Activated CD4-positive, alpha-beta memory T cell treated with anti-CD3 and anti-CD28 coated beads, Interleukin-2, amount 10 ng/mL, durations not matched to agents 7 days and 5 days (primary cell): ENCODE measurements at regions not wholly inside any gene's neighbourhood (a gene's known extent, or its start where the extent isn't known, plus 50 kb on each side); places are given as distances from the start of the nearest gene placed in this dataset.

Experiments used
- CTCF ChIA-PET: fragments of 350-600 bp; sonication (Branson Sonifier 250); formaldehyde crosslinking; loops from one replicate; lab custom pipeline; 2021; ENCODE audit warnings: antibody characterized with exemption, inconsistent platforms; lab: Charles Lee
- POLR2A ChIA-PET: fragments of 350-600 bp; sonication (Branson Sonifier 250); formaldehyde crosslinking; loops from one replicate; lab custom pipeline; 2021; ENCODE audit warnings: antibody characterized with exemption; lab: Charles Lee
- DNase-seq: peaks from one replicate; pipeline ENCODE4 v3.0.0-alpha.2; 2020
- H3K27ac Mint-ChIP-seq: one replicate; pipeline ENCODE4 v1.8.0; 2021; ENCODE audit warnings: mild to moderate bottlenecking, mixed read lengths
- H3K27me3 Mint-ChIP-seq: one replicate; pipeline ENCODE4 v1.8.0; 2021; ENCODE audit warnings: mixed read lengths
- H3K36me3 Mint-ChIP-seq: one replicate; pipeline ENCODE4 v1.8.0; 2021; ENCODE audit warnings: low read depth, mixed read lengths
- H3K4me1 Mint-ChIP-seq: one replicate; pipeline ENCODE4 v1.8.0; 2021; ENCODE audit warnings: mixed read lengths
- H3K4me3 Mint-ChIP-seq: one replicate; pipeline ENCODE4 v1.8.0; 2021; ENCODE audit warnings: mild to moderate bottlenecking, mixed read lengths
- H3K9me3 Mint-ChIP-seq: one replicate; pipeline ENCODE4 v1.8.0; 2021; ENCODE audit warnings: mixed read lengths

DNA sequence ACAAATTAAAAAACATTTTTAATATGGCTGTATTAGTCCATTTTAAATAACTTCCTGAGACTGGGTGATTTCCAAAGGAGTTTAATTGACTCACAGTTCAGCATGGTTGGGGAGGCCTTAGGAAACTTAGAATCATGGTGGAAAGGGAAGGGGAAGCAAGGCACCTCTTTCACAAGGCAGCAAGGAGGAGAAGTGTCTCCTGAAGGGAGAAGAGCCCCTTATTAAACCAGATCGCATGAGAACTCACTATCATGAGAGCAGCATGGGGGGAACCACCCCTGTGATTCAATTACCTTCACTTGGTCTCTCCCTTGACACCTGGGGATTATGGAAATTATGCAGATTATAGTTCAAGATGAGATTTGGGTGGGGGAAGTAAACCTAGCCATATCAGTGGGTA lies 488.6 kb downstream of the ETS1 start:
- Mint-ChIP-seq H3K4me3 (no peak overlapping the region), H3K27ac (no peak overlapping the region), H3K36me3 (no peaks in the 10 kb centered on the region), H3K9me3 (peaks cover 3% of the 10 kb centered on the region), H3K27me3 (peaks cover 4% of the 10 kb centered on the region), H3K4me1 (peaks cover 5% of the 10 kb centered on the region)
- no peak for DNase-seq
- POLR2A ChIA-PET, result no interaction called here
- CTCF ChIA-PET, result no interaction called here

DNA sequence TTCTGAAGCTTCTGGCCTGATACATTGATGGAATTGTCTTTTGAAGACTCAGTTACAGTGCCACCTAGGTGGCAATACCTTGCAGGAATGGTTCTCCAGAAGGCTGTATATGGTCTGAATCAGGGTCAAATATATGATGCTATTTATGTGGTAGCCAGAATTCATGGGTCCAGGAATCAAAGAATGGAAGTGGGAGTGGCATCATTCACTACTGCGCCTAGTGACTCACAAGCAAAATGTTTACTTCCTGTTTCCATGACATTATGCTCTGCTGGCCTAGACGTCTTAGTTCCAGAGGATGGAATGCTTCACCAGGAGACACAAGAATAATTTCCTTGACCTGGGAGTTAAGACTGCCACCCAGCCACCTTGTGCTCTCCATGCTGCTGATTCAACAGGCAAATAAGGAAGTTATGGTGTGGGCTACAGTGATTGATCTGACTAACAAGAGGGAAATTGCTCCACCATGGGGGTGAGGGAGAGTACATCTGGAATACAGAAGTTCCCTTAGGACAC lies 491.8 kb downstream of the ETS1 start:
- H3K27me3 Mint-ChIP-seq, result peaks cover 1% of the 10 kb centered on the region
- no peaks in the 10 kb centered on the region for H3K4me1 Mint-ChIP-seq
- no peak overlapping the region for H3K4me3 Mint-ChIP-seq
- peaks cover 5% of the 10 kb centered on the region for H3K9me3 Mint-ChIP-seq
- no peaks in the 10 kb centered on the region for H3K36me3 Mint-ChIP-seq
- no peak overlapping the region for H3K27ac Mint-ChIP-seq
- ChIA-PET CTCF (no interaction called here), POLR2A (no interaction called here)
- no peak for DNase-seq

DNA sequence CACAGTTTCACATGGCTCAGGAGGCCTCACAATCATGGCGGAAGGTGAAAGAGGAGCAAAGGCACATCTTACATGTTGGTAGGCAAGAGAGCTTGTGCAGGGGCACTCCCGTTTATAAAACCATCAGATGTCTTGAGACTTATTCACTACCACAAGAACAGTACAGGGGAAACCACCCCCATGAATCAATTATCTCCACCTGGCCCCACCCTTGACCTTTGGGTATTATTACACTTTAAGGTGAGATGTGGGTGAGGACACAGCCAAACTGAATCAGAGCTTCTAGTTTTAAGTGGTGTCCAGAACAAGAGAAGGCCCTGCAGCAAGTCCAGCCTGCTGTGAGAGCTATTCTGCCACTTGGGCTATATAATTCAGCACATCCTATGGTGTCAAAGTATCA lies 493.7 kb downstream of the ETS1 start:
- Mint-ChIP-seq H3K4me3 (no peak overlapping the region), H3K9me3 (peaks cover 20% of the 10 kb centered on the region), H3K27ac (no peak overlapping the region), H3K36me3 (peaks cover 9% of the 10 kb centered on the region), H3K4me1 (no peaks in the 10 kb centered on the region), H3K27me3 (no peaks in the 10 kb centered on the region)
- no peak for DNase-seq
- ChIA-PET POLR2A (no interaction called here), CTCF (interaction anchor here (0.7 to 1.5 kb wide), 2 partner anchors 8 to 64 kb away, joined by 3 to 4 read pairs; no protein-coding TSS in a partner anchor)

DNA sequence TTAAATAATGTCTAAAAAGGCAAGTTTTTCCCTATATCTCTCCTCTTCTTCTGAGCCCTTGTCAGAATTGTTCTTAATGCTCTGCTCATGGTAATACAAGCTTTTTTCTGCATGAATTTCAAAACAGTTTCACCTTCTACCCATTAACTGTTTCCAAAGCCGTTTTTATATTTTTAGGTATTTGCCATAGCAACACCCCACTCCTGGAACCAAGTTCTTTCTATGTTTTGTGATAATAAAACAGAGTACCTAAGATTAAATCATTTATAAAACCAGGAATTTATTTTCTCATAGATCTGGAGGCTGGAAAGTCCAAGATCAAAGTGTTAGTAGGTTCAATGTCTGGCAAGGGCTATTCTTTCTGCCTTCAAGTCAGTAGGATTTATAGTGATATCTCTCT lies 497.4 kb downstream of the ETS1 start:
- Mint-ChIP-seq H3K36me3 (peaks cover 9% of the 10 kb centered on the region), H3K9me3 (peaks cover 26% of the 10 kb centered on the region)
- CTCF ChIA-PET, result no interaction called here

DNA sequence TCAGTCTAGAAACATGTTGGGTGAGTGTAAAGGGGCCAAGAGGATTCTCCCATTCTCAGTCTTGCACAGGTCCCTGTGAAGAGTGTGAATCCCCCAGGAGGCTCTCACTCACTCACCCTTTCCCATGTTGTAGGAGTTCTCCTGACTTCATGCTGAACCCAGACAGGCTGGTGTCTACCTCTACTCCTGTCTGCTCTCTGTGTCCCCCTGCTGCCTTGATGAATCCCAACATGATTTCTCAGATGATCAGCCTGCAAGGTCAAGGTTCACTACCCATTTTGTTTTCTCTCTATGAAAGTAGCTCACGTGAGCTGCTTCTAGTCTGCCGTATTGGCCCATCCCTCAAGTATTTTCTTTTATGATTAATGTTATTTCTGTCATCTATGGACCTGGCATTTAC lies 500.6 kb downstream of the ETS1 start:
- H3K4me1 Mint-ChIP-seq, result no peaks in the 10 kb centered on the region
- no peaks in the 10 kb centered on the region for H3K27me3 Mint-ChIP-seq
- H3K36me3 Mint-ChIP-seq, result peaks cover 9% of the 10 kb centered on the region
- no peak overlapping the region for H3K4me3 Mint-ChIP-seq
- H3K9me3 Mint-ChIP-seq, result peaks cover 26% of the 10 kb centered on the region
- H3K27ac Mint-ChIP-seq, result no peak overlapping the region
- no peak for DNase-seq
- POLR2A ChIA-PET, result no interaction called here
- CTCF ChIA-PET, result interaction anchor here (0.7 to 2.4 kb wide), 3 partner anchors 17 to 71 kb away, joined by 3 to 8 read pairs (median 3); no protein-coding TSS in a partner anchor

More for the DNA sequence above, 497.4 kb downstream of the ETS1 start:
- Mint-ChIP-seq H3K27ac (no peak overlapping the region), H3K4me1 (no peaks in the 10 kb centered on the region), H3K27me3 (no peaks in the 10 kb centered on the region), H3K4me3 (no peak overlapping the region)
- no peak for DNase-seq
- POLR2A ChIA-PET, result no interaction called here

DNA sequence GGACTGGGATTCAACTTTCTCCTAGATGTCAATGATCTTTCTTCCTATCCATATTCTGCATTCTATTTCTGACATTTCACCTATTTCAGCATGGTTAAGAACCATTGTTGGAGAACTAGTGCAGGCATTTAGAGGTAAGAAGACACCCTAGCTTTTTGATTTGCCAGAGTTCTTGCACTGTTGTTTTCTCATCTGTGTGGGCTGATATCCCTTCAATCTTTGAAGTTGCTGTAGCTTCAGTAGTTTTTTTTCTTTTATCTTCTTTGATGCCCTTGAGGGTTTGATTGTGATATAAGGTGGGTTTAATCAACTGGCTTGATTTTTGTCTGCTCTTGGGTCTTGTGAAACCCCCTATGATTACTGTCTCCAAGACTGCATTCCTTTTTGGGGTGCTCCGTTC lies 502.1 kb downstream of the ETS1 start:
- H3K4me1 Mint-ChIP-seq, result no peaks in the 10 kb centered on the region
- H3K36me3 Mint-ChIP-seq, result peaks cover 7% of the 10 kb centered on the region
- ChIA-PET POLR2A (no interaction called here), CTCF (interaction anchor here (2.4 kb wide), 1 partner anchor 72 kb away, joined by 8 read pairs; no protein-coding TSS in a partner anchor)
- no peak overlapping the region for H3K4me3 Mint-ChIP-seq
- peaks cover 22% of the 10 kb centered on the region for H3K9me3 Mint-ChIP-seq
- no peak for DNase-seq
- no peak overlapping the region for H3K27ac Mint-ChIP-seq
- H3K27me3 Mint-ChIP-seq, result no peaks in the 10 kb centered on the region

DNA sequence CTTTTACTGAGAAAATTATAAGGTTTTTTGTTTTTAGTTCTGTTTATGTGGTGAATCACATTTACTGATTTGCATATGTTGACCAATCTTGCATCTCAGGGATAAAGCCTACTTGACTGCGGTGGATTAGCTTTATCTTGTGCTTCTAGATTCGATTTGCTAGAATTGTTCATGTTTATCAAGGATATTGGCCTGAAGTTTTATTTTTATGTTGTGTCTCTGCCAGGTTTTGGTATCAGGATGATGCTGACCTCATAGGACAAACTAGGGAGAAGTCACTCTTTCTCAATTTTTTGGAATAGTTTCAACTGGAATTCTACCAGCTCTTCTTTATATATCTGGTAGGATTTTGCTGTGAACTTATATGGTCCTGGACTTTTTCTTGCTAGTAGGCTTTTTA lies 504.8 kb downstream of the ETS1 start:
- Mint-ChIP-seq H3K4me3 (no peak overlapping the region), H3K9me3 (peaks cover 6% of the 10 kb centered on the region), H3K27me3 (no peaks in the 10 kb centered on the region), H3K27ac (no peak overlapping the region), H3K4me1 (peaks cover 8% of the 10 kb centered on the region), H3K36me3 (peaks cover 4% of the 10 kb centered on the region)
- POLR2A ChIA-PET, result no interaction called here
- DNase-seq, result no peak
- CTCF ChIA-PET, result no interaction called here

DNA sequence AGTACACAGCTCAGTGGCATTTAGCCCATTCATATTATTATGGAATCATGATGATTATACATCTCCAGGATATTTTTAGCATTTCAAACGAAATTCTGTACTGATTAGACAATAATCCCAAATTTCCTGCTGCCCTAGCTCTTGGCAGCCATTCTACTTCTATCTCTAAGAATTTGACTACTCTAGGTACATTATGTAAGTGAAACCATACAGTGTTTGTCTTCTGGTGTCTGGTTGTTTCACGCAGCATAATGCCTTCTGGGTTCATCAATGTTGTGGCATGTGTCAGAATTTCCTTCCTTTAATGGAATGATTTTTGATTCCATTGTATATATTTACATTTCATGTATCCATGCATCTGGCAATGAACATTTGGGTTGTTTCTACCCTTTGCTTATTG lies 517.7 kb downstream of the ETS1 start:
- no peak overlapping the region for H3K27ac Mint-ChIP-seq
- no peaks in the 10 kb centered on the region for H3K9me3 Mint-ChIP-seq
- H3K36me3 Mint-ChIP-seq, result no peaks in the 10 kb centered on the region
- no peak for DNase-seq
- no peaks in the 10 kb centered on the region for H3K4me1 Mint-ChIP-seq
- ChIA-PET CTCF (interaction anchor here (1.1 kb wide), 1 partner anchor 17 kb away, joined by 3 read pairs; no protein-coding TSS in a partner anchor), POLR2A (no interaction called here)
- H3K27me3 Mint-ChIP-seq, result no peaks in the 10 kb centered on the region
- H3K4me3 Mint-ChIP-seq, result no peak overlapping the region

DNA sequence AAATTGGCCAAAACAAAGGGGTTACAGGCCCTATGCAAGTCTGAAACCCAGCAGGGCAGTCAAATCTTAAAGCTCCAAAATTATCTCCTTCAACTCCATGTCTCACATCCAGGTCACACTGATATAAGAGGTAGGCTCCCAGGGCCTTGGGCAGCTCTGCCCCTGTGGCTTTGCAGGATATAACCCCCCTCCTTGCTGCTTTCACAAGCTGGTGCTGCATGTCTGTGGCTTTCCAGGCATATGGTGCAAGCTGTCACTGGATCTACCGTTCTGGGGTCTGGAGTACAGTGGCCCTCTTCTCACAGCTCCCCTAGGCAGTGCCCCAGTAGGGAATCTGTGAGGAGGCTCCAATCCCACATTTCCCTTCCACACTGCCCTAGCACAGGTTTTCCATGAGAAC lies 519.6 kb downstream of the ETS1 start:
- ChIA-PET POLR2A (no interaction called here), CTCF (interaction anchor here (1.4 kb wide), 1 partner anchor 90 kb away, joined by 3 read pairs; no protein-coding TSS in a partner anchor)
- no peaks in the 10 kb centered on the region for H3K27me3 Mint-ChIP-seq
- no peaks in the 10 kb centered on the region for H3K4me1 Mint-ChIP-seq
- no peaks in the 10 kb centered on the region for H3K36me3 Mint-ChIP-seq
- no peak for DNase-seq
- H3K9me3 Mint-ChIP-seq, result peaks cover 4% of the 10 kb centered on the region
- no peak overlapping the region for H3K4me3 Mint-ChIP-seq
- no peak overlapping the region for H3K27ac Mint-ChIP-seq

DNA sequence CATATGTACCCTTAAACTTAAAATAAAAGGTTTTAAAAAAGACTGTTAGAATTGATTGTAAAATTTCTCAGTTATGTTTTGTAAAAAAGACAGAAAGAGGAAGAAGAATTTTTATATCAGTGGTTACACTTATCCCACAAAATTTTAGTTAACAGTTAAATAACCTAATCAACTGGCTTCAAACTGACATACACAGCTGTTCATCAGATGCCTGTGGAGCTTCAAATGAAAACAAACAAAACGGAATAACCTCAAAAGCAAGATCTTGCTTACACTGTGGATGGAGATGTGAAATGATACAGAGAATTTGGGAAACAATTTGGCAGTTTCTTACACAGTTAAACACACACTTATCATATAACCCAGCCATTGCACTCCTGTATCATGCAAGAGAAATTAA lies 521.0 kb downstream of the ETS1 start:
- no peak for DNase-seq
- Mint-ChIP-seq H3K4me3 (no peak overlapping the region), H3K27me3 (no peaks in the 10 kb centered on the region), H3K27ac (no peak overlapping the region), H3K36me3 (no peaks in the 10 kb centered on the region), H3K4me1 (no peaks in the 10 kb centered on the region), H3K9me3 (peaks cover 4% of the 10 kb centered on the region)
- ChIA-PET POLR2A (no interaction called here), CTCF (interaction anchor here (1.4 kb wide), 1 partner anchor 35 kb away, joined by 5 read pairs; no protein-coding TSS in a partner anchor)

DNA sequence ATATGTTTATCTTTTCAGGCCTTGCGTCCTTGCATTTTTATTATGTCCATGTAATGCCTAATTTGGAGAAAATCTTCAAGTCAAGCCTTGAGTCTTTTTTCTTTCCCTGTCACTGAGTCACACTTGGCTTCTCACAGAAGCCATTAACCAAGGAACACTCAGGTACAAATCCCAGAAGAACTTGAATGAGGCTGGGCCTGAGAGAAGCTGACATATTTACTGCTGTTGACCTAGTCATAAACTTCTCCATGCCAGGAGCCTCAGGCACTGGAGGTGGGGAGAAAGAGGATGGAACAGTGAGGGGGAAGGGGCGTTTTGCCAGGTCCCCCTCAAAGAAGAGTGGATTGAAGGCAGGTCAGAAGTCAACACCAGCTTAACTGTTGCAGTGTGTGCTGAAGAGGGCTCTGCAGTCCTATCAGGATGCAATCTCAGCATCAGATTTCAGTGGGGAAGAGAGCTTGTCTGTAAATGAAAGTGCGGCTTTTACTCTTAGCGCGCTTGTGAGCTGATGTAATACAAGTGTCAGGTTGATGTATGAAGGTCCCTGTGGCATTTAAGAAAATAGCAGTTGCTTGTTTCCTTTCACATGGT lies 526.0 kb downstream of the ETS1 start:
- DNase-seq, result no peak
- Mint-ChIP-seq H3K4me1 (peaks cover 2% of the 10 kb centered on the region), H3K4me3 (no peak overlapping the region), H3K27ac (no peak overlapping the region), H3K27me3 (no peaks in the 10 kb centered on the region), H3K36me3 (no peaks in the 10 kb centered on the region), H3K9me3 (peaks cover 4% of the 10 kb centered on the region)
- ChIA-PET POLR2A (interaction anchor here (0.9 kb wide), 1 partner anchor 22 kb away, joined by 3 read pairs; no protein-coding TSS in a partner anchor), CTCF (interaction anchor here (1.8 kb wide), 1 partner anchor 12 kb away, joined by 4 read pairs; no protein-coding TSS in a partner anchor)

DNA sequence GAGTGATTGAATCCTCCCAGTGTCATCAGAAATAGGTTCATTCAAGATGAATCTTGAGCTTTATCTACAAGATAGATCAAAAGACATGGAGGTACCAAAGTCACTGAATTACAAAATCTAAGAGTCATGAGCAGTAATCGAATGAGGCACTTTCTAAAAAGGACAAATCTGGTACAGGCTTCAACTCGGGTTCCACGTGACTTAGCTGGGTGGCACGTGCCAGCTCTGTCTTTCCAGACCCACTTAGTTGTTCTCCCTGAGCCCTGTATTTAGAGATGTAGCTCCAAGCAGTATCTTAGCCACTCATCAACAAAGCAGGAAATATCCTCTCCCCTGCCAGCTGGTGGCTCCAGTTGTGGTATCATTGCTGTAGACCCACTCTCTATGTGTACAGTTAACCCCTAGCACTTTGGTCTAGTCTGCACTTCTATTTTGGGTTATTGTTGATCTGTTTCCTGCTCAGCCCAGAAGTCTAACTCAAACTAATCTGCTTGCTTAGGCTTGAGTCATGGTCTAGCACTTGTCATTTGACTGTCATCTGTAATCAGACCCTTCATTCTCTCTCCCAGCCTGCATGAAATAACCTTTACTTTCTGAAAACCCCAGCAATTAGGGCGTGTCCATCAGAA lies 528.7 kb downstream of the ETS1 start:
- Mint-ChIP-seq H3K27me3 (no peaks in the 10 kb centered on the region), H3K27ac (no peak overlapping the region), H3K4me1 (peaks cover 13% of the 10 kb centered on the region), H3K9me3 (no peaks in the 10 kb centered on the region), H3K4me3 (no peak overlapping the region), H3K36me3 (no peaks in the 10 kb centered on the region)
- POLR2A ChIA-PET, result interaction anchor here (1.0 to 2.5 kb wide), 3 partner anchors 19 to 465 kb away, joined by 3 to 10 read pairs (median 4); no protein-coding TSS in a partner anchor
- no peak for DNase-seq
- CTCF ChIA-PET, result interaction anchor here (1.5 to 2.1 kb wide), 2 partner anchors 19 to 99 kb away, joined by 3 to 6 read pairs; no protein-coding TSS in a partner anchor

DNA sequence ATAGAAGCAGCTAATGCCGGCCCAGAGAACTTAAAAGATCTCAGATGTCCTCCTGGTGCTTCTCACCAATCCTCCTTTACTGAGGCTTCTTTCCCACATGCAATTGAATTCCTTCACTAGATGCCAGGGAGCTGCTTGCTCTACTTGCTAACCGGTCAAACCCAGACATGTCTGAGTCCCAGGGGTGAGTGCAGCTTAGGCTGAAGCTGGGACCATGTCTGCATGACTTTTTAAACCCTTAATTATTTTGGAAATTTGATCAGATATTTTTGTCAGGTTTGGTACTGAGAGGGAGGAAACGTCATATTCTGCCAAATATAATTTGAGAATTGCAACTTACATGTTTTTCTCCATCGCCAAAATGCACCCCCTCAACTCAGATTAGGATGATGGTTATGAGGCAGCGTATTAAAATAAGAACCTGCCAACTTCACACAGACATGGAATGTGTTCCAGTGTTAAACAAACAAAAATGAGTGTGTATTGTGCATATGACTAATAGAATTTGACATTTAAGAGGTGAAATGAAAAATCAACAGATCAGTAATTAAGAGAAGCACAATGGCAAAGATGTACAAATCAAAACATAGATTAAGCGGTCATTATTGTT lies 529.5 kb downstream of the ETS1 start:
- Mint-ChIP-seq H3K4me3 (no peak overlapping the region), H3K9me3 (no peaks in the 10 kb centered on the region), H3K4me1 (peaks cover 21% of the 10 kb centered on the region), H3K27ac (no peak overlapping the region), H3K27me3 (no peaks in the 10 kb centered on the region), H3K36me3 (peaks cover 4% of the 10 kb centered on the region)
- POLR2A ChIA-PET, result interaction anchor here (1.0 to 2.5 kb wide), 3 partner anchors 18 to 465 kb away, joined by 3 to 10 read pairs (median 4); no protein-coding TSS in a partner anchor
- CTCF ChIA-PET, result interaction anchor here (1.5 to 2.1 kb wide), 2 partner anchors 18 to 99 kb away, joined by 3 to 6 read pairs; no protein-coding TSS in a partner anchor
- no peak for DNase-seq
